ENCODE measurements at regions not wholly inside any gene's neighbourhood (a gene's known extent, or its start where the extent isn't known, plus 50 kb on each side); places are given as distances from the start of the nearest gene placed in this dataset.

DNA sequence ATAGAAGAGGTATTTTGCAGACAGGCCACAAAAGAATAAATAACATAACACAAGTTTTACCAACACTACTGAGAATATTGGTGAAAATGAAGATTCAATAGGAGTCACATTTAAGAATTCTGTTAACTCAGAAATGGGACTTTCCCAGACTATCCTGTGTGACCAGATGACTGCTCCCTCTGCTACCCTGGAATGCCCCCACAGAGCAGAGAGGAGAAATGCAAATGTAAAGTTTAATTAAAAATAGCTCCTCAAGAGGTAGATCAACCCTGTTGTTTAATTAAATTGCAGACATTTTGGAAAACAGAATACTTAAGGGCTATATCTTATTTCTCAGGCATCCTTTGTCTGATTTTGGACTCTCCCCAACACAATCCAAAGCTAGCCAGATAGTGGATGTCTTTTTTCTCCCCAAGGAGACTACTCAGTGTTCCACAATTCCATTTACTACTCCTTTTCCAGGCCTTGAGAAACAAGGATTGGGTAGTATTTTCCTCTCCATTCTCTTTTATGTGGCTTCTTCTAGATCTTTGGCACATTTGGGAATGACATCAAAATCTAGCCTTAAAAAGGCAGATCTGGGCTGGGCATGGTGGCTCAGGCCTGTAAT is 104.7 kb upstream of the TSC22D1 start:
- TF ChIP-seq, protein P1, sequence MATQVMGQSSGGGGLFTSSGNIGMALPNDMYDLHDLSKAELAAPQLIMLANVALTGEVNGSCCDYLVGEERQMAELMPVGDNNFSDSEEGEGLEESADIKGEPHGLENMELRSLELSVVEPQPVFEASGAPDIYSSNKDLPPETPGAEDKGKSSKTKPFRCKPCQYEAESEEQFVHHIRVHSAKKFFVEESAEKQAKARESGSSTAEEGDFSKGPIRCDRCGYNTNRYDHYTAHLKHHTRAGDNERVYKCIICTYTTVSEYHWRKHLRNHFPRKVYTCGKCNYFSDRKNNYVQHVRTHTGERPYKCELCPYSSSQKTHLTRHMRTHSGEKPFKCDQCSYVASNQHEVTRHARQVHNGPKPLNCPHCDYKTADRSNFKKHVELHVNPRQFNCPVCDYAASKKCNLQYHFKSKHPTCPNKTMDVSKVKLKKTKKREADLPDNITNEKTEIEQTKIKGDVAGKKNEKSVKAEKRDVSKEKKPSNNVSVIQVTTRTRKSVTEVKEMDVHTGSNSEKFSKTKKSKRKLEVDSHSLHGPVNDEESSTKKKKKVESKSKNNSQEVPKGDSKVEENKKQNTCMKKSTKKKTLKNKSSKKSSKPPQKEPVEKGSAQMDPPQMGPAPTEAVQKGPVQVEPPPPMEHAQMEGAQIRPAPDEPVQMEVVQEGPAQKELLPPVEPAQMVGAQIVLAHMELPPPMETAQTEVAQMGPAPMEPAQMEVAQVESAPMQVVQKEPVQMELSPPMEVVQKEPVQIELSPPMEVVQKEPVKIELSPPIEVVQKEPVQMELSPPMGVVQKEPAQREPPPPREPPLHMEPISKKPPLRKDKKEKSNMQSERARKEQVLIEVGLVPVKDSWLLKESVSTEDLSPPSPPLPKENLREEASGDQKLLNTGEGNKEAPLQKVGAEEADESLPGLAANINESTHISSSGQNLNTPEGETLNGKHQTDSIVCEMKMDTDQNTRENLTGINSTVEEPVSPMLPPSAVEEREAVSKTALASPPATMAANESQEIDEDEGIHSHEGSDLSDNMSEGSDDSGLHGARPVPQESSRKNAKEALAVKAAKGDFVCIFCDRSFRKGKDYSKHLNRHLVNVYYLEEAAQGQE (tag by site-specific recombination; IDR thresholded peaks at IDR 0.05) = no peak
- TF ChIP-seq, protein P2, sequence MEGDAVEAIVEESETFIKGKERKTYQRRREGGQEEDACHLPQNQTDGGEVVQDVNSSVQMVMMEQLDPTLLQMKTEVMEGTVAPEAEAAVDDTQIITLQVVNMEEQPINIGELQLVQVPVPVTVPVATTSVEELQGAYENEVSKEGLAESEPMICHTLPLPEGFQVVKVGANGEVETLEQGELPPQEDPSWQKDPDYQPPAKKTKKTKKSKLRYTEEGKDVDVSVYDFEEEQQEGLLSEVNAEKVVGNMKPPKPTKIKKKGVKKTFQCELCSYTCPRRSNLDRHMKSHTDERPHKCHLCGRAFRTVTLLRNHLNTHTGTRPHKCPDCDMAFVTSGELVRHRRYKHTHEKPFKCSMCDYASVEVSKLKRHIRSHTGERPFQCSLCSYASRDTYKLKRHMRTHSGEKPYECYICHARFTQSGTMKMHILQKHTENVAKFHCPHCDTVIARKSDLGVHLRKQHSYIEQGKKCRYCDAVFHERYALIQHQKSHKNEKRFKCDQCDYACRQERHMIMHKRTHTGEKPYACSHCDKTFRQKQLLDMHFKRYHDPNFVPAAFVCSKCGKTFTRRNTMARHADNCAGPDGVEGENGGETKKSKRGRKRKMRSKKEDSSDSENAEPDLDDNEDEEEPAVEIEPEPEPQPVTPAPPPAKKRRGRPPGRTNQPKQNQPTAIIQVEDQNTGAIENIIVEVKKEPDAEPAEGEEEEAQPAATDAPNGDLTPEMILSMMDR (tag by site-specific recombination; IDR thresholded peaks at IDR 0.05) = no peak
- TF ChIP-seq ZNF121 (tag by site-specific recombination; IDR thresholded peaks at IDR 0.05) (no peak), BCL11B (tag by site-specific recombination; IDR thresholded peaks at IDR 0.05; ENCODE audit: low read depth) (no peak), ZBTB8A (tag by site-specific recombination; IDR thresholded peaks at IDR 0.05) (no peak), ZNF140 (tag by site-specific recombination; IDR thresholded peaks at IDR 0.05) (no peak)
- TF ChIP-seq, protein P3, sequence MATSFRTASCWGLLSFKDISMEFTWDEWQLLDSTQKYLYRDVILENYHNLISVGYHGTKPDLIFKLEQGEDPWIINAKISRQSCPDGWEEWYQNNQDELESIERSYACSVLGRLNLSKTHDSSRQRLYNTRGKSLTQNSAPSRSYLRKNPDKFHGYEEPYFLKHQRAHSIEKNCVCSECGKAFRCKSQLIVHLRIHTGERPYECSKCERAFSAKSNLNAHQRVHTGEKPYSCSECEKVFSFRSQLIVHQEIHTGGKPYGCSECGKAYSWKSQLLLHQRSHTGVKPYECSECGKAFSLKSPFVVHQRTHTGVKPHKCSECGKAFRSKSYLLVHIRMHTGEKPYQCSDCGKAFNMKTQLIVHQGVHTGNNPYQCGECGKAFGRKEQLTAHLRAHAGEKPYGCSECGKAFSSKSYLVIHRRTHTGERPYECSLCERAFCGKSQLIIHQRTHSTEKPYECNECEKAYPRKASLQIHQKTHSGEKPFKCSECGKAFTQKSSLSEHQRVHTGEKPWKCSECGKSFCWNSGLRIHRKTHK (tag by site-specific recombination; IDR thresholded peaks at IDR 0.05) = no peak
